HL-60 (cell line): ENCODE measurements at regions not wholly inside any gene's neighbourhood (a gene's known extent, or its start where the extent isn't known, plus 50 kb on each side); places are given as distances from the start of the nearest gene placed in this dataset.

Source experiments
- CTCF ChIP-seq: IDR thresholded peaks from one replicate; pipeline ENCODE4 v1.5.1; 2011; ENCODE audit warnings: low read length, control low read depth, inconsistent platforms; ENCODE audit not compliant: insufficient read depth
- POLR2AphosphoS5 ChIP-seq: IDR thresholded peaks from 2 replicates; pipeline ENCODE4 v1.6.1; 2012; ENCODE audit warnings: low read depth

GRCh38 chr17:31699281-31699680 is 159.8 kb downstream of the COPRS start:
- TF ChIP-seq CTCF (no peak), POLR2AphosphoS5 (no peak)
